ENCODE measurements at regions not wholly inside any gene's neighbourhood (a gene's known extent, or its start where the extent isn't known, plus 50 kb on each side); places are given as distances from the start of the nearest gene placed in this dataset.
"Not testable (repeated sequence)": the region's sequence is repeated elsewhere in the genome, so short reads cannot be mapped to it uniquely, and the experiment has no call there.

DNA sequence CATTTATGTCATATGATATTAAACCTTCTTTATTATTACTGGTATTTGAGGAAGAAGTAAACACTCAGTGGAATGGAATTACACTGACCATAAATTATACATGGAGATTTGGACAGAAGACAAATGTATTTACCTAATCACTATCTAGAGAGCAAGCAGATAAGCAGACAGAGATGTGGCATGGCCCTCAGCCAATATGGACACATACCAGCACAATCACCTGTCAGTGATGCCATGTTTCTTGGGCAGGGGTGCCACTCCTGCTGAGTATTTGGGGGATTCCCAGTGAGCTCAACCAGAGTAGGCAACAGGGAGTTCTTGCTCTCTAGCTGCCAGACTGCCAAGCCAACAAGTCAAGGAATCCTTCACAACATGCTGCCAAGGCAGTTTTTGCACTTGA, 866.3 kb upstream of the LRRN3 start:
- DNase-seq (ENCODE audit: low spot score), result no peak

DNA sequence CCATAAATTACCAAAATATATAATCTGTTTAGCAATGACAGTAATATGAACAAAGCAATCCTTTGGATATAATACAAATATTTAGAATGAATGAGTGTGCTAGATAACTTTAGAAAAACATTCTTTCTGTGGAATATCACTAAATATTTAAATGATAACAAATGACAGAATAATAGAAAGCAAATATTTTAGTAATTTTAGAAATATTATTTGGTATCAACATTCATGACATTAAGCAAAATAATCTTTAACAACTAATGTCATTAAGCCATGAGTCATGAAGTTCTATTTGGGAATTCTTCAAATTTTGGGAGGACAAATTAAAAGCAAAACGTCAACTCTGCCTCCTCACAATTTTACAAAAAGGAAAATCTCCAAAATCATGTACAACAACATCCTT, 844.8 kb upstream of the LRRN3 start:
- DNase-seq (ENCODE audit: low spot score), result no peak

DNA sequence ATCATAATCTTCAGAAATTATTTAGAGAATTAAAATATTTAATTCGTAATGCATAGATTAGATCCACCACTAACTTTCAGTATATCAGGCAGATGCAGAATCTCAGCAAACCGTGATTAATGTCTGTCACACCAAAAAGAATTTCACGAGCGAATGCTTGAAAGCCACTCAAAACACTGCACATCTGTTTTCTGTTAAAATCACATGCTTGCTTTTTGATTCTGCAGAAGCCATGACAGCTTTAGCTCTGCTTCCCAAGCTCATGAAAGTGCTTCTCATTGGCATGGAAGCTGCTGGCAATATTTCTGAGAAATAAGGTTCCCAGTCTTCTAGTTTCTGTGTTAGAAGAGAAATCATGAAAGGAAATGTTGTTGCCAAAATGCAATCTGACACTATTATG, 837.8 kb upstream of the LRRN3 start:
- no peak for DNase-seq (ENCODE audit: low spot score)

DNA sequence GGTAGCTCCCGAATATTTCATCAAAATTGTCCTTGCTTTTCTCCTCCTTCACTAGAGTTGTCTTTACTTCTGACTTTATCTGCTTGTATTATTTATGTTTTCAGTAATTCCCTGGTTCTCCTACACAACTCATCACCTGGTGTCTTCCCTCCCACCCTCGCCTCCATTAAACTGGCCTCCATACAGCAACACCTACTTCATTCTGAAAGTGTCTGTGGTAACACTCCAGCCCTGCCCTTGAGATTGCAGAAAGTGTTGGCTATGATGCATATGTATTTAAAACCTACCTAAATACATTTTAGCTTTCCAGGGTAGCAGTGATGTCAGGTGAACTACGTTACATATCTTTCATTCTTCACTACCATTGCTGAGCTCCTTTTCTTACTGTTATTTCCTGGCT, 833.3 kb upstream of the LRRN3 start:
- no peak for DNase-seq (ENCODE audit: low spot score)

DNA sequence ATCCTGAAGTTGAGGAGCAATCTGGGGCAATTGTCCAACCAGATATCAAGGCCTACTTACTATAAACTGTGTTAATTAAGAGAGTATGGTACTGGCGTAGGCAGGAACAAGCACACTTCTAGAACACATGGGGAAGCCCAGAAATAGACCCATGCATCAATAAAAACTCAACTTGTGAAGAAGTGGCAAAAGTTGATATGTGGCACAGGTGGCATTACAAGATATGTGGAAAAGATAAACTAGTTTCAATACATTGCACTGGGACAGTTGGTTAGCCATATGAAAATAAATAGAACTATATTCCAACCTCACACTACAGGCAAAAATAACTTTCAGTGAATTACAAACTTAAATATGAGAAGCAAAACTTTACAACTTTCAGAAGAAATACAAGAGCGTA, 828.7 kb upstream of the LRRN3 start:
- no peak for DNase-seq (ENCODE audit: low spot score)

DNA sequence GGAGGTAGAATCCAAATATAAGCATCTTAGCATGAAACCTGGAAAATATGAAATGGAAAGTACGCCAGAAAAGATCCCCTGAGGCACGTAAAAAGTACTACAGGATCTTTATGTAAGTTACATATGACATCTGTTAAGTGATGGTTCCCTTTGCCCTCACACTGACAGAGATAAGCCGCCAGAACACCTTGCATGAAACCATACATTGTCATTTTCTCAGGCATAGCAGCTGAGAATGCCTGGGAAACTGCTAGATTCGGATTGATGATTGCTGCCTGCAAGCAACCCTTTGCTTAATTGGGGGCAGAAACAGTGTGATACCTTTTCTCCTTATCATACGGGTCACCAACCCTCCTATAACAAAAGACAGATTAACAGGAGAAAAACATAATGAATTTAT, 826.6 kb upstream of the LRRN3 start:
- no peak for DNase-seq (ENCODE audit: low spot score)

DNA sequence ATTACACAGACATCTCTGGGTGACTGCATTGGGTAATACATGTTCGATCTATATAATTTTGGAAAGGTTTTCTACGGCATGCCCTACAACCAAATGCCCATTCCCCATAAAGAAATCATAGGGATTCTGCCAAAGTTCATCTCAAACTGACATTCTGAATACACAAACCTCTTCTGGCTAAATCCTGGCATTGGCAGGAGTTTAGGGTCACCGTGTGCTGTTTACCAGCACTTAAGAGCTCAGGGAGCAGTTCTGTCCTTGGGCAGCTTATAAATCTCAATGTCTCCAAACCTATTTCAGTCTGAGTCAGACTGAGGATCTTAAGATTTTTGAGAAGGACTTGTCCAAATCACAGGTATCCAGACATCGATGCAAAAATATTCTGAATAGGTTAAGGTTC, 809.6 kb upstream of the LRRN3 start:
- no peak for DNase-seq (ENCODE audit: low spot score)

DNA sequence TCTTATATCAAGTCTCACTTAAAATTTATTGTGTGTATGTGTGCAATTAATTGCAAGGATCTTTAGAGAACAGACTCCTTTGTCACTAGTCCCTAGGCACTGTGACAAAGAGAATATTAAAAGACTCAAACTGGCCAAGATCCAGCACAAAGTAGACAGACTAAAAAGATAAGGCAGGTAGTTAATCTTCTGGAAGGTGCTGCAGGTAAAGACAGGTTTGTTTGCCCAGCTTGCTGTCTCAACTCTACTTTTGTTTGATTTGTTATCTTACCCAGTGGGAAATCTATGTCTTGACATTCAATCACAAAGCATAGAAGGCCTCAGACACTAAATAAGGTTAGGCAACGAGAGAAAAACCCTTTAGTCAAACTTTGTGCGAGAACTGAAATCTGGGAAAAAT, 807.9 kb upstream of the LRRN3 start:
- peak; percentile 78 for DNase-seq (ENCODE audit: low spot score)

DNA sequence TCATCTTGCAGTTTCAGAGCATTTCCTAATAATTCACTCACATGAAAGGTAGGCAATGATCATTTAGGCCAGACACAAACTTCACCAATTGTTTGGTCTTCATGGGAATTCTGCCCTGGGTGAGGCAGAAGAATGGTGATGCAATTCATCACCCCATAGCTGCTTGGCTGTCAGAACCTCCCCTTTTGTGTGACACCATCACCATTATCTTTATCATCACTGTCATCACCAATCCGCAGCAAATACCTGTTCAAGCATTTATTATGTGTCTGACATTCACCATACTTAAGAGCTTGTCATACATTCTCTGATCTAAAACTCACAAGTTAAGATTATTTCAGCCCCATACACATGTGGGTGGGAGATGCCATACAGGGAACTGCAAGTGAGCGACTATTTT, 799.5 kb upstream of the LRRN3 start:
- no peak for DNase-seq (ENCODE audit: low spot score)

DNA sequence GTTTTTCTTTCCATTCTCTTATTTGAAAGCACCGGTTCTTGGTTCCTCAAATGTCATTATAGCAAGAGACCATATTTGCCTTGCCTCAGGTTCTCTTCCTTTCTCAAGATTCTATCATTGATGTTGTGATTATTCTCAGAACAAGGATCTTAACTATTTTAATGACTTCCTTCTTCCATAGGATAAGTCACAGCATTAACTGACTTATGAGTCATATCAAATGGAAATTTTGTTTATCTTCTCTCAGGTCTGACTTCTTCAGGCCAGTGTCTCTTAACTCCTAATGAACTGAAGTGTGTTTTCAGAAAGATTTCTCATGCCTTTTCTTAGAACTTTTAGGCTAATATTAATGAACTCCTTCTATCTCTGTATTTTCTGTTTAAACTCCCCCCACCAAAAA, 794.6 kb upstream of the LRRN3 start:
- no peak for DNase-seq (ENCODE audit: low spot score)

DNA sequence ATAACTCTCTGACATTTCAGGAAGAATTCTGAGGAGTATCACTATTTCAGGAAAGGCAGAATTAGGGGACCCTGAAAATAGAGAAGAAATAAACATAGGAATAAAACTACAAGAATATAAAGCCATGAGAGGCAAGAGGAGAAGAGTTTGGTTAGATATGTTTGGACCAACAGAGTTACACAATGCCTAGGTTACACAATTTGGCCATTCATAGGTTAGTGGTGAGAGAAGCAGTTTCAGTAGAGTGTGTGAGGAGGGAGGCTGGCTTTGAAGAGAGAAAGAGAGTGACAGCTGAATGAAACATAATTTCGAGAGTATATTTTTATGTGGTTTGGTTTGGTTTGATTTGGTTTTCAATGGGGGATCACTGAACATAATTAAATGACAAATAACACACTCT, 783.2 kb upstream of the LRRN3 start:
- DNase-seq (ENCODE audit: low spot score), result no peak

DNA sequence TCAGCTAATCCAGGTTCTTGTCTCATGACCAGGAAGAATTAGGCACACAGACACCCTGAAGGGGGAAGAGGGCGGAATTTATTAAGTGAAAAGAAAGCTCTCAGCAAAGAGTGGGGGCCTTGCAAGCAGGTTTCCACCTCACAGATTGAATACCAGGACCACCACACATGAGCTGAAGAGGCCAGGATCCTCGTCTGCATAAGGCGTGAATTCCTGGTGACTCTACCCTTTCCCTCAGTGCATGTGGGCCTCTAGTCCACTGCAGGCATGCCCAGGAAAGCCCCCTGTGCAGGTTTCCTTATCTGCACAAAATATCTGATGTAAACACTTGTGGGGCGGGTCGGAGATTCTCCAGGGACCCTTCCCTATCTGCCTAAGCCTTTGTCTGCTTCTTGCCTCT, 782.1 kb upstream of the LRRN3 start:
- DNase-seq (ENCODE audit: low spot score), result no peak

DNA sequence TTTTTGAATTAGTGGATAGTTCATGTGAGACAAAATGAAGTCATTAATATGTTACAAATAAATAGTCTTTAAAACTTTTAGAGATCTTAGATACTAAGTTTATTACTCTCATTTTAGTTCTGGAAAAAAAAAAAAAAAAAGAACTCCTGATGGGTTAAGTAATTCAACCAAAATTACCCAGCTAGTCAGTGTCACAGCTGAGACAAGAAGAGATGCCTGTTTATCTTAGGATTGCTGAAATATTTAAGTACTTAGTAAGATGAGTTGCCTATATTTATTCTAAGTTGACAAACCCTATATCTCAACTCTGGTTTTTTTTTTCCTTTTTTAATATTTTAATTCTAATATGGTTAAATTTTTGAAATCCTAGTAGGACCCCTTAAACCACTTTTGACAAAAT, 781.0 kb upstream of the LRRN3 start:
- no peak for DNase-seq (ENCODE audit: low spot score)

DNA sequence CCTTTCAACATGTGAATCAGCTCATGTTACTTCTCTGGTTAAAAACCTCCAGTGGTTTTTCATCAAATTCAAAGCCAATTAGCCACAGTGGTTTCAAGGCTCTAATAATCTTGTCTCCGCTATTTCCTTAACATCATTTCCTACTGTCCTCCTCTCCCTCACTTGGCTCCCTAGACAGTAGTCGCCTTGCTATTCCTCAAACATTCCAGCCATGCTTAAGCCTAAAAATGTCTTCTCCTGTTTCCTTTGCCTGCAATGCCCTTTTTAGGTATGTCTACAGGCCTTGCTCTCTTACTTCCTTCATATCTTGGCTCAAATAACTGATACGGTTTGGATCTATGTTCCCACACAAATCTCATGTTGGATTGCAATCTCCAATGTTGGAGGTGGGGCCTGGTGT, 779.4 kb upstream of the LRRN3 start:
- DNase-seq (ENCODE audit: low spot score), result no peak

DNA sequence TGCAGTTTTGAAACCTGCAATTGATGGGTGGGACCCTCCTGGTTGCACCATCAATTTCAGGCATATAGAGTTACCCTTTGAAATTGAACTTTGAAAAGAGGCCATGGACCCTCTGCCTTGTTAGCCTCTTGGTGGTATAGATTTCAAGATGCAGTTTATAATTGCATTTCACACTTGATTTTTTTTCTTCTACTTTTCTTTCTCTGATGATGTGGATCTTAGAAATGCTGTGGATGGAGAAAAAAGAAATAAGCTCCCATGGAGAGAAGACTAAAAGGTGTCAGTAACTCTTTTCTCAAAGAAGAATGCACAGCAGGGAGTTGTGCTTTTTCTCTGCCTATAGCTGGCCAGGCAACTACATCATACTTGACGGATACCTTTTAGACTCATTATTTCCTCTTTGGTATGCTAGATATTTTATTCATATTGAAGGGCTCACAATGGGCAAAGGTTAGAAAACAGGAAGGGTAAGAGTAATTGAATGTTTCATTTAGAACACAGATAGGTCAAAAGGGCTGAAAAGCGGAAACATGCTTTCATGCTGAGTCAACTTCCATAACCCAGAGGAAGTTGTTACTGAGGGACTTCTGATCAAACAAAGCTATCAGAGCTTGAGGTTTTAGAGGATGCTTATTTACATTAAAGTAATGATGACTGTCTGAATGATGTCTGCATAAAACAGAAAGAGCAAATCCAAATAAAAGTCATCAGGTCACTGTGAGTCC, 773.2 kb upstream of the LRRN3 start:
- DNase-seq (ENCODE audit: low spot score), result peak; percentile 81

DNA sequence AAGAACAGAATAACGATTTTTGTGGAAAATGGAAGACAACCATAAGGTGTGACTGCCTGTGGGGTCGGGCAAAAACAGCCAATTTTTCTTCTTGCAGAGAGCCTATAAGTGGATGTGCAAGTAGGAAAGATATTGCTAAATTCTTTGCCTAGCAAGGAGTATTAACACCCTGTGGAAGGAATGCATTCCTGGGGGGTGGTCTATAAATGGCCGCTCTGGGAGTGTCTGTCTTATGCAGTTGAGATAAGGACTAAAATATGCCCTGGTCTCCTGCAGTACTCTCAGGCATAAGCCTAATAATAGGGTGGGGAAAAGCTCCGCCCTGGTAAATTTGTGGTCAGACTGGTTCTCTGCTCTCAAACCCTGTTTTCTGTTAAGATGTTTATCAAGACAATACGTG, 770.6 kb upstream of the LRRN3 start:
- DNase-seq (ENCODE audit: low spot score), result not testable (repeated sequence)

DNA sequence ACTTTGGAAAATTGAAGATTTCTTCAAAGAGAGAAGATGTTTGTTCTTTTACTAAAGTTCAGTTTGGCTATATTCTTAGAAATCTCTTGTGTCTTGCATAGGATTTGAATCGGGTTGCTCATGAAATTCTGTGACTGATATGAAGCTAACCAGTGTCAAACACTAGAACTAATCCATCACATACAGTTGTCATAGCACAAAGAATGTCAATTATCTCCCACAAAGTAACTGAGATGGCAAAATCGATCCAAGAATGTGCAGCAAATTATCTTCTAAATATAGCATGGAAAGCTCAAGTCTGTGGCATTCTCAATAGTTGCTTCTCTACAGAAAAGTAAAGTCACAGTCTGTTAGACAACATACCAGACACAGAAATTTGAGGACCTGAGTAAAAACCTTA, 768.1 kb upstream of the LRRN3 start:
- no peak for DNase-seq (ENCODE audit: low spot score)

DNA sequence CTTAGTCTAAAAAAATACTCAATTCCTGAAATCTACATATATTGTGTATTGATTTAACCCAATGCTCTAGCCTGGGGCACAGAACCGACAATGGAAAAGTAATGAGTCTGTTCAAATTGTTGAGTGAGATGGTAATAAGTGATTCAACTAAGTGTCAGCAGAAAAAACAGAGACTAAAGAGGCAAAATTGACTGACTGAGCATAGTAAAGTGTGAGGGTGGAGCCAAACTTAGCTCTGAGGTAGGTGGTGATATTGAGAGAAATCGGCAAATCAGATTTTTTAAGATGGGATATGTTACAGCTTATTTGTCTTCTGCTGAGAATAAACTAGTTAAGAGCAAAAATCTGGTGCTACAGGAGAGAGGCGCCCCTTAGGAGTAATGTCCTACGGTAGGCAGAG, 764.0 kb upstream of the LRRN3 start:
- DNase-seq (ENCODE audit: low spot score), result no peak

DNA sequence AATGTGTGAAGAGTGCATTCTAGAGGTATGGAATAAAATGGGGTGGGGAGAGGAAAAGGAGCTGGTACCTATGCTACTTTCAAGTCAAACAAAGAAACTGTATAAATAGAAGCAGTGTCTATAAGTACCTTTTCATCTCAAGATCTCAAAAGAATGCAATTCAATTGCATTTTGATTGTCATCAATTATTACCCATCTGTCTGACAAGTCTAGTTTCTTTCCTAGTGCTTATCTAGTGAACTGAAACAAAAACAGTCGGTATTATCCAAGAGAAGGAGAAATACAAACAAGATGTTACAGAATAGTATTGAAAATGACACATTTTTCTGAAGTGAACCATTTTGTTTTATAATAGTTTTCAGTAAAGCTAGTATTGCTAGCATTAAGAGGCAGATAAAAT, 754.5 kb upstream of the LRRN3 start:
- no peak for DNase-seq (ENCODE audit: low spot score)

DNA sequence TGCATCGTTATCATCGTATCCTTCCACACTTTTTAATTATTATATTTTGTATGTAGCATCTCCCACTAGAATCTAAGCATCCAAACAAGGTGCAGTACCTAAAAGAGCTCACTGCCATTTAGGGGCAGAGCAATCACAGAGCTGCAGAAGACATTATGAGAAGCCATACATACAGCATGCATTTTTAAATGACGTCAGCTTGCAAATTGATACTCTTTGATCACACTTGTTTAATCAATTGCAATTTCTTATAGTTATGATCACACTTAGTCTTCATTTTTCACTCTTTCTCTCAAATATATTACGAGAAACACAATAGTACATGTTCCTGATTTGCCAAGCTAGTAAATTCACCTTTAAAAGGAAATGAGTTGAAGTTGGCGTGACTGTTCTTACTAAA, 753.3 kb upstream of the LRRN3 start:
- DNase-seq (ENCODE audit: low spot score), result no peak

DNA sequence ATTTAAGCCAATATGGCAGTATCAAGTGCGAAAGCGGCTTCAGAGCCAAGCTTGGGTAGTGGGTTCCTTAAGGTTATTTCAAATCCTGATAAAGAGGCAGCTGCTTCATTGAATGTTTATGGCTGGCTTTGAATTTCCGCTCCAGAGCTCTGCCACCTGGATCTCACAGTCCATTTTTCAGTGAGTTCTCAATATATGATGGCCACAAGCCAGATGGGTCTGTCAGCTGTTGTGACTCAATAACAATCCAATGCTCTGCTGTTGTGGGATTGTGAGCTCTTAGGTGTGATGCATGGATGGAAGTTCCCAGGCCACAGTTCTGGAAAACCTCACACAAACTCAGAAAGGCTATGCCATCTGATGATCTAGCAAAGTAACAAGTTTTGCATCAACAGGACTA, 743.8 kb upstream of the LRRN3 start:
- no peak for DNase-seq (ENCODE audit: low spot score)

DNA sequence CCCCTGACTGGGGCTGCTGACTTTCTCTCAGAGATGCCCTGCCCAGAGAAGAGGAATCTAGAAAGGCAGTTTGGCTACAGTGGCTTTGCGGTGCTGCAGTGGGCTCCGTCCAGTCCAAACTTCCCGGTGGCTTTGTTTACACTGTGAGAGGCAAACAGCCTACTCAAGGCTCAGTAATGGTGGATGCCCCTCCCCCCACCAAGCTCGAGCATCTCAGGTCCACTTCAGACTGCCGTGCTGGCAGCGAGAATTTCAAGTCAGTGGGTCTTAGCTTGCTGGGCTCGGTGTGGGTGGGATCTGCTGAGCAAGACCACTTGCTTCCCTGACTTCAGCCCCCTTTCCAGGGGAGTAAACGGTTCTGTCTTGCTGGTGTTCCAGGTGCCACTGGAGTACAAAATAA, 734.5 kb upstream of the LRRN3 start:
- no peak for DNase-seq (ENCODE audit: low spot score)

DNA sequence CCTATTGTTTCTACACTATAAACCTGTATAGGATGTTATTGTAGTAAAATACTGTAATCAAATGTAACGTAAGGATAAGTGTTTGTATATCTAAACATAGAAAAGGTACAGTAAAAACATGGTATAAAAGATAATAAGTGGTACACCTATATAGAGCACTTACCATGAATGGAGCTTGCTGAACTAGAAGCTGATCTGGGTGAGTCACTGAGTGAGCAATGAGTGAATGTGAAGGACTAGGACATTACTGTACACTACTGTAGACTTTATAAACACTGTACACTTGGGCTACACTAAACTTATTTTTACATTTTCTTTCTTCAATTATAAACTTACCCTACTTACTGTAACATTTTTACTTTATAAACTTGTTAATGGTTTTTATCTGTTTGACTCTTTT, 732.9 kb upstream of the LRRN3 start:
- DNase-seq (ENCODE audit: low spot score), result no peak

DNA sequence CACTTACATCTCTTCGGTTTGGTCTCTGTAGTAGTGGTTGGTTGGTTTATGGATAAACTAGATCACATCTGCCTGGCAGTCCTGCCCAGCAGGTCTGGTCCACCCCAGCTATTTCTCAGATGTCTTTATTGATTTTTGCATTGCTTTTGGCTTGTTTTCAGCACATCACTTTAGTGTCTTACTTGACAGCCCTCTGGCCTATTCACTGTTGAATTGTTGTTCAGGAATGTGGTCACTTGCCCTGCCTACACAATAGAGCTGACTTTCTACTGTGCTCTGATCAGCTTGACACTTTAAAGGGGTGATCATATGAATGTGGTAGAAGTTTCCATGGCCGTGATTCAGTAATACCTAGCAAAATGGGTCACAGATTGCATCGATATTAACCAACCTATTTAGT, 719.2 kb upstream of the LRRN3 start:
- no peak for DNase-seq (ENCODE audit: low spot score)
